HEK293T (cell line): ENCODE measurements at regions not wholly inside any gene's neighbourhood (a gene's known extent, or its start where the extent isn't known, plus 50 kb on each side); places are given as distances from the start of the nearest gene placed in this dataset.
"Not testable (repeated sequence)": the region's sequence is repeated elsewhere in the genome, so short reads cannot be mapped to it uniquely, and the experiment has no call there.

Source experiments
- CTCF ChIA-PET: fragments of 350-600 bp; formaldehyde crosslinking; extraction: SDS; loops from one replicate; lab custom pipeline; 2021; ENCODE audit warnings: antibody characterized with exemption, inconsistent platforms; lab: Yijun Ruan, JAX
- POLR2A ChIA-PET: fragments of 350-600 bp; formaldehyde crosslinking; extraction: SDS; loops from one replicate; lab custom pipeline; 2020; ENCODE audit warnings: antibody characterized with exemption, inconsistent platforms; lab: Yijun Ruan, JAX
- DNase-seq: peaks from one replicate; pipeline ENCODE4 v3.0.0; 2012; ENCODE audit warnings: mixed read lengths; ENCODE audit errors: extremely low spot score
- ARNT ChIP-seq: fragments of 450-650 bp; IDR thresholded peaks from 2 replicates; pipeline ENCODE4 v1.6.1; 2017; ENCODE audit warnings: mild to moderate bottlenecking
- BHLHE40 ChIP-seq: fragments of 450-650 bp; IDR thresholded peaks from 2 replicates; pipeline ENCODE4 v1.6.1; 2016; ENCODE audit warnings: mild to moderate bottlenecking, moderate library complexity, borderline replicate concordance
- CTBP1 ChIP-seq: fragments of 450-650 bp; IDR thresholded peaks from 2 replicates; pipeline ENCODE4 v1.6.1; 2016; ENCODE audit warnings: borderline replicate concordance
- ELF4 ChIP-seq: fragments of 450-650 bp; IDR thresholded peaks from 2 replicates; pipeline ENCODE4 v1.6.1; 2017; ENCODE audit warnings: antibody characterized with exemption
- FOXA1 ChIP-seq: fragments of 450-650 bp; IDR thresholded peaks from 2 replicates; pipeline ENCODE4 v1.6.1; 2016; ENCODE audit warnings: mild to moderate bottlenecking
- FOXK2 ChIP-seq: fragments of 450-650 bp; IDR thresholded peaks from 2 replicates; pipeline ENCODE4 v1.6.1; 2016; ENCODE audit warnings: mild to moderate bottlenecking
- FOXM1 ChIP-seq: fragments of 450-650 bp; IDR thresholded peaks from 2 replicates; pipeline ENCODE4 v1.6.1; 2017; ENCODE audit warnings: mild to moderate bottlenecking, borderline replicate concordance
- HDGF ChIP-seq: fragments of 450-650 bp; IDR thresholded peaks from 2 replicates; pipeline ENCODE4 v1.6.1; 2017; ENCODE audit warnings: antibody characterized with exemption, borderline replicate concordance
- L3MBTL2 ChIP-seq: fragments of 450-650 bp; conservative IDR thresholded peaks from 2 replicates; pipeline ENCODE4 v1.6.1; 2016; ENCODE audit warnings: mild to moderate bottlenecking
- LEF1 ChIP-seq: fragments of 450-650 bp; IDR thresholded peaks from 2 replicates; pipeline ENCODE4 v1.6.1; 2017; ENCODE audit warnings: mild to moderate bottlenecking, borderline replicate concordance
- NFRKB ChIP-seq: fragments of 450-650 bp; IDR thresholded peaks from 2 replicates; pipeline ENCODE4 v1.6.1; 2016; ENCODE audit warnings: mild to moderate bottlenecking, moderate library complexity
- SP1 ChIP-seq: fragments of 450-650 bp; IDR thresholded peaks from 2 replicates; pipeline ENCODE4 v1.6.1; 2017
- SUZ12 ChIP-seq: fragments of 450-650 bp; IDR thresholded peaks from 2 replicates; pipeline ENCODE4 v1.6.1; 2016; ENCODE audit warnings: mild to moderate bottlenecking
- TARDBP ChIP-seq: fragments of 450-650 bp; IDR thresholded peaks from 2 replicates; pipeline ENCODE4 v1.6.1; 2016
- ZNF384 ChIP-seq: fragments of 450-650 bp; IDR thresholded peaks from 2 replicates; pipeline ENCODE4 v1.6.1; 2016
- TF ChIP-seq, protein P1 (sequence below): fragments of 450-650 bp; IDR thresholded peaks from 2 replicates; pipeline ENCODE4 v1.6.1; 2016

DNA sequence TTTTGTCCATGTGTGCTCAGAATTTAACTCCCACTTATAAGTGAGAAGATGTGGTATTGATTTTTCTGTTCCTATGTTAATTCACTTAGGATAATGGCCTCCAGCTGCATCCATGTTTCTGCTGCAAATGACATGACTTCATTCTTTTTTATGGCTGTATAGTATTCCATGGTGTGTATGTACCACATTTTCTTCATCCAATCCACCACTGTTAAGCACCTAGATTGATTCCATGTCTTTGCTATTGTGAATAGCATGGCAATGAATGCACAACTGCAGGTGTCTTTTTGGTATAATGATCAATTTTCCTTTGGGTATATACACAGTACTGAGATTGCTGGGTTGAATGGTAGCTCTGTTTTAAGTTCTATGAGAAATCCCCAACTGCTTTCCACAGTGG lies 657.7 kb downstream of the ETNK1 start:
- CTCF ChIA-PET, result no interaction called here

DNA sequence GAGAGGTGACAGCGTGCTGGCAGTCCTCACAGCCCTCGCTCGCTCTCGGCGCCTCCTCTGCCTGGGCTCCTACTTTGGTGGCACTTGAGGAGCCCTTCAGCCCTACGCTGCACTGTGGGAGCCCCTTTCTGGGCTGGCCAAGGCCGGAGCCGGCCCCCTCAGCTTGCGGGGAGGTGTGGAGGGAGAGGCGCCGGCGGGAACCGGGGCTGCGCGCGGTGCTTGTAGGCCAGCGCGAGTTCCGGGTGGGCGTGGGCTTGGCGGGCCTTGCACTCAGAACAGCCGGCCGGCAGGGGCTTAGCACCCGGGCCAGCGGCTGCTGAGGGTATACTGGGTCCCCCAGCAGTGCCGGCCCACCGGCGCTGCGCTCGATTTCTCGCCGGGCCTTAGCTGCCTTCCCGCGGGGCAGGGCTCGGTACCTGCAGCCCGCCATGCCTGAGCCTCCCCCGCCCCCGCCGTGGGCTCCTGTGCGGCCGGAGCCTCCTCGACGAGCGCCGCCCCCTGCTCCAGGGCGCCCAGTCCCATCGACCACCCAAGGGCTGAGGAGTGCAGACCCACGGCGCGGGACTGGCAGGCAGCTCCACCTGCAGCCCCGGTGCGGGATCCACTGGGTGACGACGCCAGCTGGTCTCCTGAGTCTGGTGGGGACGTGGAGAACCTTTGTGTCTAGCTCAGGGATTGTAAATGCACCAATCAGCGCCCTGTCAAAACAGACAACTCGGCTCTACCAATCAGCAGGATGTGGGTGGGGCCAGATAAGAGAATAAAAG lies 661.0 kb downstream of the ETNK1 start:
- CTCF ChIA-PET, result interaction anchor here (0.6 kb wide), 1 partner anchor 1249 kb away, joined by 4 read pairs; no protein-coding TSS in a partner anchor
- POLR2A ChIA-PET, DNase-seq: not testable (repeated sequence)

More for the DNA sequence above, 657.7 kb downstream of the ETNK1 start:
- POLR2A ChIA-PET, result no interaction called here
- TF ChIP-seq BHLHE40, result no peak
- TF ChIP-seq FOXA1, result no peak
- no peak for TF ChIP-seq SUZ12
- TF ChIP-seq, protein P1, sequence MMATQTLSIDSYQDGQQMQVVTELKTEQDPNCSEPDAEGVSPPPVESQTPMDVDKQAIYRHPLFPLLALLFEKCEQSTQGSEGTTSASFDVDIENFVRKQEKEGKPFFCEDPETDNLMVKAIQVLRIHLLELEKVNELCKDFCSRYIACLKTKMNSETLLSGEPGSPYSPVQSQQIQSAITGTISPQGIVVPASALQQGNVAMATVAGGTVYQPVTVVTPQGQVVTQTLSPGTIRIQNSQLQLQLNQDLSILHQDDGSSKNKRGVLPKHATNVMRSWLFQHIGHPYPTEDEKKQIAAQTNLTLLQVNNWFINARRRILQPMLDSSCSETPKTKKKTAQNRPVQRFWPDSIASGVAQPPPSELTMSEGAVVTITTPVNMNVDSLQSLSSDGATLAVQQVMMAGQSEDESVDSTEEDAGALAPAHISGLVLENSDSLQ, result no peak
- TF ChIP-seq ELF4, result no peak
- no peak for TF ChIP-seq NFRKB
- no peak for TF ChIP-seq ZNF384
- TF ChIP-seq ARNT, result no peak
- TF ChIP-seq FOXK2, result no peak
- TF ChIP-seq HDGF, result no peak
- DNase-seq, result no peak

DNA sequence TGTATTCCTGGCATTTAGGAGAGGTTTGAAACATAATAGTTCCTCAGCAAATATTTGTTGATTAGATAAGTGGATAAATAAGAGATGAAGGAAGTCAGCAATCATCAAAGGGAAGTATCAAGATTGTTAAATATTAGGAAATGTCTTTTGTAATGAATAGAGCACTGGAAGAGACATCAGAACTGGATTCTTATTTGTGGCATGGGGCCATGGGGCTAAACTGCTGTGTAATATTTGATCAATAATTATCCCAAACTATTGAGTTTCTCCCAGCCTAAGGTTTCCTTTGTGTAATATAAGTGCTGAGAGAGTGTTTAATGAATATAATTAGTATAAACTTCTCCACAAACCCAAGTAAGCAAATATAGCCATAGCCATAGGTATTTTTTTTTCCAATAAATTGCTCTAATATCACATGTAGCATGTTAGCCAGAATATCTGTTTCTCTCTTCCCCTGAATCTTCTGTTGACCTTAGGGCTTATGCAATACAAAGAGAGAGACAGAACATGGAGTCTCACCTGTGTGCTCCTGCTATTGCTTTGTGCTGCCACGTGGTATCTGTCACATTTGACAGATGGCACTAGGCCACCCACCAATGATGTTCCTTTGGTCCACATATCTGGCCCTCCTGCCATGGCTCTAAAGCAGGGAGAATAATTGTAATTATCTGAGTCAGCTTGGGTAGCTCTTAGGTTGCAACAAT lies 658.7 kb downstream of the SOX5 start:
- no peak for DNase-seq
- CTCF ChIA-PET, result interaction anchor here (0.6 kb wide), 1 partner anchor 816 kb away, joined by 4 read pairs; no protein-coding TSS in a partner anchor
- POLR2A ChIA-PET, result no interaction called here
- TF ChIP-seq FOXK2 (no peak), HDGF (no peak), NFRKB (no peak), ELF4 (no peak), SUZ12 (no peak), CTBP1 (no peak), FOXM1 (no peak), L3MBTL2 (no peak), LEF1 (no peak), FOXA1 (no peak), ZNF384 (no peak), SP1 (no peak)

DNA sequence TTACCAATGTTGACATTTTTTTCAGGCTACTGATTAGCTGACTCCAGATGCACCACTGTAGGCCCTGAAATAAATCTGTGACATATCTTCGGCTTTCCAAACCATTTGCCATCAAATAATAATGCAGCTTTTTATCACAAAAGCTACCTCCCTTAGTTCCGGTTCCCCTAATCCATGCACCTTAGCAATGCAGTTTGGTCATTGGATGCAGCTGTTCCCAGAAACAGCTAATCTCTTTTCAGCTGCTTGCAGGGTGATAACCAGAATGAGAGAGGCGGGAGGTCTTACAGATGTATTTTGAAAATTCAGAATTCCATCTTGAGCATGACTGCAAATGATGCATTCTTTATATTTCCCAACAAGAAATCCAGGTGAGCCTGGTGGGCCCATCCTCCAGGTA lies 646.2 kb downstream of the SOX5 start:
- CTCF ChIA-PET, result no interaction called here
- POLR2A ChIA-PET, result no interaction called here

DNA sequence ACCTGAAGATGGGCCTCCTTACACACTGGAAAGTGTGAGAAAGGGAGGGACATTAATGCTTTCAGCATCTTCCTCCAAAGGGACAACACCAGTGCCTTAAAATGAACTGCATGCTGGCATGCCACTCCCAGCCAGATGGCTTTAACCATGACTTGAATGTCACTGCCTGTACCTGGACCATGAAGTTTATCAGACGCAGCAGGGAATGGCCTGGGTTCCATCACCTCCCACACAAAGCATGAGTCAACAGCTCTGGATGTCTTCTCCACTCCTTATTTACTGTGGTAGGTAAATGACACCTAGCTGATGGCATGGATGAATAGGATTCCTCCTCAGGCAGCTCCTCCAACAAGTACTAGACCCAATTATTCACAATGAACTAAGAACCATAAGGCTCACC lies 645.6 kb downstream of the SOX5 start:
- TF ChIP-seq BHLHE40, result no peak
- no peak for TF ChIP-seq SP1
- TF ChIP-seq, protein P1, result no peak
- no peak for TF ChIP-seq L3MBTL2
- TF ChIP-seq ZNF384, result no peak
- TF ChIP-seq SUZ12, result no peak
- TF ChIP-seq TARDBP, result no peak
- no peak for TF ChIP-seq CTBP1
- no peak for TF ChIP-seq LEF1
- no peak for DNase-seq
- POLR2A ChIA-PET, result no interaction called here
- CTCF ChIA-PET, result no interaction called here

More for the DNA sequence above, 646.2 kb downstream of the SOX5 start:
- no peak for DNase-seq
- TF ChIP-seq CTBP1 (no peak), ELF4 (no peak), SP1 (no peak), NFRKB (no peak)
- TF ChIP-seq, protein P1, result no peak

DNA sequence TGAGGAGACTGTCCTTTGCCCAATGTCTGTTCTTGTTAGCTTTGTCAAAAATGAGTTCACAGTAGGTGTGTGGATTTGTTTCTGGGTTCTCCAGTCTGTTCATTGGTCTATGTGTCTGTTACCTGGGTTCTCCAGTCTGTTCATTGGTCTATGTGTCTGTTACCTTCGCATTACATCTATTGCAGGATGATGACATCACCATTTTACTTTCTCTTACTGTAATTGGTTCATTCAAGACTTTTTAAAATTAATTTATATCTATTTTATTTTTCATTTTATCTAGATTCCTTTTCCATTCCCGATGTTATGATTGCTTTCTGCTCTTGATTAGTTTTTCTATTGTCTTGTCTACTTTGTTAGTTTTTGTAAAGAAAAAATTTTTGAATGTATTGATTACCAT lies 615.5 kb downstream of the SOX5 start:
- ChIA-PET POLR2A (no interaction called here), CTCF (no interaction called here)
- TF ChIP-seq FOXK2, result no peak
- no peak for TF ChIP-seq SUZ12
- no peak for TF ChIP-seq TARDBP
- TF ChIP-seq ELF4, result no peak
- no peak for DNase-seq

DNA sequence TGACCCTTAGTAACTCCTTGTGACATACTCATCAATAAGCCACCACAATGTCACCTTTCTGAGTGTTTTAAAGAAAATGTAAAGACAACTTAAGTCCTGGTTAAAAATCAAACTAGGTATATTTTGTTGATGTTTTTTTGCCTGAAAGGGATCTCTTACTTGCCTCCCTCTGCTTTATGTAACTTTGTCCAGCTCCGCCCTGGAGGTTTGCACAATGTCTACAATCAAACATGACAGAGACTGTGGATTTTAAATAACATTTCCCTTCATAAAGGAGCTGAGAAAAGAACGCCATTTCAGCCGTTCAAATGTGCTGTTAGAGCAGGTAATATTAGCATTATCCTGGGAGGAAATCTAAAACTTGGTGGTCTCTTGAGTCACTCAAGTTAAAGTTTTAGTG lies 613.9 kb downstream of the SOX5 start:
- no peak for TF ChIP-seq BHLHE40
- no peak for TF ChIP-seq L3MBTL2
- TF ChIP-seq TARDBP, result no peak
- no peak for TF ChIP-seq ELF4
- POLR2A ChIA-PET, result no interaction called here
- DNase-seq, result no peak
- CTCF ChIA-PET, result no interaction called here
